Trophoblast cell (in vitro differentiated cells and primary cell): ENCODE measurements at regions not wholly inside any gene's neighbourhood (a gene's known extent, or its start where the extent isn't known, plus 50 kb on each side); places are given as distances from the start of the nearest gene placed in this dataset.

Source experiments
- DNase-seq, 2 donors: peaks; one replicate each; pipeline ENCODE4 v3.0.0-alpha.2; 2016
- H2AFZ ChIP-seq: 2 replicates; pipeline ENCODE4 v1.6.1; 2013; ENCODE audit warnings: low read length, moderate library complexity, mild to moderate bottlenecking; ENCODE audit not compliant: insufficient read depth, poor library complexity
- H2AK5ac ChIP-seq: 2 replicates; pipeline ENCODE4 v1.6.1; 2013; ENCODE audit warnings: mild to moderate bottlenecking, low read length
- H2BK120ac ChIP-seq: 2 replicates; pipeline ENCODE4 v1.6.1; 2013; ENCODE audit warnings: low read length, mild to moderate bottlenecking, moderate library complexity; ENCODE audit not compliant: insufficient read depth, poor library complexity
- H2BK12ac ChIP-seq: 2 replicates; pipeline ENCODE4 v1.6.1; 2013; ENCODE audit warnings: mild to moderate bottlenecking, low read length, moderate library complexity
- H2BK5ac ChIP-seq: 2 replicates; pipeline ENCODE4 v1.6.1; 2013; ENCODE audit warnings: low read length, low read depth, moderate library complexity, mild to moderate bottlenecking; ENCODE audit not compliant: poor library complexity
- H3K14ac ChIP-seq: 2 replicates; pipeline ENCODE4 v1.6.1; 2013; ENCODE audit warnings: mild to moderate bottlenecking, low read length
- H3K18ac ChIP-seq: 2 replicates; pipeline ENCODE4 v1.6.1; 2013; ENCODE audit warnings: mild to moderate bottlenecking, low read length
- H3K23ac ChIP-seq: 2 replicates; pipeline ENCODE4 v1.6.1; 2013; ENCODE audit warnings: low read length
- H3K27ac ChIP-seq: 2 replicates; pipeline ENCODE4 v1.5.1; 2013; ENCODE audit warnings: low read depth, mild to moderate bottlenecking, inconsistent platforms, low read length, moderate library complexity
- H3K27me3 ChIP-seq: 2 replicates; pipeline ENCODE4 v1.6.1; 2013; ENCODE audit warnings: inconsistent platforms, mild to moderate bottlenecking, low read length, moderate library complexity; ENCODE audit not compliant: insufficient read depth
- H3K36me3 ChIP-seq, 2 experiments: 1 replicate in 1 of 2; 2 replicates in 1 of 2; pipeline ENCODE4 v1.6.1; 2013; ENCODE audit warnings: low read length in 2 of 2, mild to moderate bottlenecking in 2 of 2, moderate library complexity in 1 of 2; ENCODE audit not compliant: insufficient read depth in 2 of 2, control insufficient read depth in 1 of 2
- H3K4ac ChIP-seq: 2 replicates; pipeline ENCODE4 v1.6.1; 2013; ENCODE audit warnings: low read depth, mild to moderate bottlenecking, low read length, moderate library complexity
- H3K4me1 ChIP-seq, 2 experiments: 1 replicate in 1 of 2; 2 replicates in 1 of 2; pipeline ENCODE4 v1.6.1; 2013; ENCODE audit warnings: low read length in 2 of 2, mild to moderate bottlenecking in 2 of 2, moderate library complexity in 1 of 2; ENCODE audit not compliant: insufficient read depth in 2 of 2, control insufficient read depth in 1 of 2
- H3K4me2 ChIP-seq: 2 replicates; pipeline ENCODE4 v1.6.1; 2013; ENCODE audit warnings: inconsistent platforms, mild to moderate bottlenecking, low read length, moderate library complexity
- H3K4me3 ChIP-seq: 2 replicates; pipeline ENCODE4 v1.5.1; 2013; ENCODE audit warnings: mild to moderate bottlenecking, low read depth, low read length, inconsistent platforms
- H3K79me1 ChIP-seq: one replicate; pipeline ENCODE4 v1.6.1; 2013; ENCODE audit warnings: low read length
- H3K79me2 ChIP-seq: 2 replicates; pipeline ENCODE4 v1.6.1; 2013; ENCODE audit warnings: low read length, mild to moderate bottlenecking; ENCODE audit not compliant: control insufficient read depth, insufficient read depth, poor library complexity
- H3K9ac ChIP-seq: 2 replicates; pipeline ENCODE4 v1.6.1; 2013; ENCODE audit warnings: mild to moderate bottlenecking, low read length
- H3K9me3 ChIP-seq: 2 replicates; pipeline ENCODE4 v1.6.1; 2013; ENCODE audit warnings: low read depth, mild to moderate bottlenecking, control low read depth, inconsistent platforms, low read length; ENCODE audit not compliant: insufficient read depth
- H4K12ac ChIP-seq: 2 replicates; pipeline ENCODE4 v1.6.1; 2013; ENCODE audit warnings: low read depth, mild to moderate bottlenecking, low read length, moderate library complexity
- H4K8ac ChIP-seq: 2 replicates; pipeline ENCODE4 v1.6.1; 2013; ENCODE audit warnings: low read depth, mild to moderate bottlenecking, low read length, moderate library complexity
- H4K91ac ChIP-seq: one replicate; pipeline ENCODE4 v1.6.1; 2013; ENCODE audit warnings: low read depth, mild to moderate bottlenecking, low read length, moderate library complexity
- WGBS: extraction: QIAGEN DNeasy Blood & Tissue Kit; methylation state at CpG from one replicate; pipeline ENCODE4 v1.1.7; 2013; ENCODE audit warnings: missing lambda C conversion rate; ENCODE audit not compliant: insufficient read length, insufficient coverage; ENCODE audit errors: extremely low coverage; 5-methylcytosine and 5-hydroxymethylcytosine counted together

GRCh38 chr6:56759521-56759920, 116.8 kb upstream of the DST start:
- Histone ChIP-seq H3K23ac (no peak overlapping the region), H3K4me1 (peaks cover 4 to 8% of the 10 kb centered on the region in 2 experiments), H4K12ac (no peak overlapping the region), H2AK5ac (no peak overlapping the region), H3K79me1 (peaks cover 2% of the 10 kb centered on the region), H3K36me3 (no peaks in the 10 kb centered on the region), H3K27ac (no peak overlapping the region), H4K8ac (no peak overlapping the region), H3K4me2 (no peak overlapping the region), H2BK5ac (no peak overlapping the region), H2BK120ac (no peak overlapping the region), H2BK12ac (no peak overlapping the region), H3K4ac (no peak overlapping the region), H3K27me3 (no peaks in the 10 kb centered on the region), H3K79me2 (peaks cover 3% of the 10 kb centered on the region), H3K9ac (no peak overlapping the region), H3K9me3 (no peaks in the 10 kb centered on the region), H2AFZ (no peak overlapping the region), H4K91ac (no peak overlapping the region), H3K14ac (no peak overlapping the region), H3K4me3 (no peak overlapping the region), H3K18ac (no peak overlapping the region)
- no CpG with 5 or more reads among the region's 2 CpGs for WGBS
- DNase-seq = no peak

GRCh38 chr6:56758553-56758952, 115.9 kb upstream of the DST start:
- no CpG with 5 or more reads among the region's 2 CpGs for WGBS
- Histone ChIP-seq H3K36me3 (no peaks in the 10 kb centered on the region), H3K9me3 (no peaks in the 10 kb centered on the region), H3K4ac (no peak overlapping the region), H3K4me1 (peaks cover 4 to 7% of the 10 kb centered on the region in 2 experiments), H4K12ac (no peak overlapping the region), H3K4me3 (no peak overlapping the region), H3K23ac (no peak overlapping the region), H4K8ac (no peak overlapping the region), H2AK5ac (no peak overlapping the region), H3K9ac (peak overlapping the region; percentile 39), H3K79me1 (peaks cover 2% of the 10 kb centered on the region), H2AFZ (no peak overlapping the region), H3K18ac (no peak overlapping the region), H3K27ac (no peak overlapping the region), H2BK120ac (no peak overlapping the region), H2BK5ac (no peak overlapping the region), H3K79me2 (peaks cover 3% of the 10 kb centered on the region), H3K4me2 (no peak overlapping the region), H2BK12ac (no peak overlapping the region), H3K27me3 (no peaks in the 10 kb centered on the region), H4K91ac (no peak overlapping the region), H3K14ac (no peak overlapping the region)
- DNase-seq = no peak

- H3K36me3 ChIP-seq = no peaks in the 10 kb centered on the region
- no peak overlapping the region for H2AK5ac ChIP-seq
- DNase-seq = peak; percentile 10 to 68
- H3K14ac ChIP-seq = no peak overlapping the region
- H3K23ac ChIP-seq = no peak overlapping the region
- no peak overlapping the region for H2BK5ac ChIP-seq
- no peak overlapping the region for H3K4me2 ChIP-seq
- peaks cover 2% of the 10 kb centered on the region for H3K79me1 ChIP-seq
- H4K8ac ChIP-seq = no peak overlapping the region
- no peak overlapping the region for H3K4me3 ChIP-seq
- no peak overlapping the region for H3K27ac ChIP-seq
- H2BK12ac ChIP-seq = no peak overlapping the region
- H2AFZ ChIP-seq = no peak overlapping the region
- H3K9ac ChIP-seq = no peak overlapping the region
- peaks cover 3% of the 10 kb centered on the region for H3K79me2 ChIP-seq
- H3K4ac ChIP-seq = no peak overlapping the region
- no peaks in the 10 kb centered on the region for H3K9me3 ChIP-seq
- H4K12ac ChIP-seq = no peak overlapping the region
- H3K27me3 ChIP-seq = no peaks in the 10 kb centered on the region
- H4K91ac ChIP-seq = no peak overlapping the region
- no peak overlapping the region for H3K18ac ChIP-seq
- H2BK120ac ChIP-seq = no peak overlapping the region
- H3K4me1 ChIP-seq = peaks cover 4 to 7% of the 10 kb centered on the region in 2 experiments
Observed at GRCh38 chr6:56758120-56758519, 115.4 kb upstream of the DST start.

GRCh38 chr6:56757588-56757984, 114.9 kb upstream of the DST start:
- Histone ChIP-seq H3K4ac (peak overlapping the region; percentile 40), H3K4me3 (no peak overlapping the region), H3K27ac (no peak overlapping the region), H2BK5ac (no peak overlapping the region), H3K4me2 (no peak overlapping the region), H4K12ac (no peak overlapping the region), H2AFZ (no peak overlapping the region), H4K8ac (no peak overlapping the region), H3K79me2 (peaks cover 3% of the 10 kb centered on the region), H4K91ac (no peak overlapping the region), H2BK120ac (no peak overlapping the region), H3K36me3 (no peaks in the 10 kb centered on the region), H3K9me3 (no peaks in the 10 kb centered on the region), H3K4me1 (peaks cover 4 to 7% of the 10 kb centered on the region in 2 experiments), H2AK5ac (no peak overlapping the region), H3K79me1 (peaks cover 2% of the 10 kb centered on the region), H3K14ac (no peak overlapping the region), H3K27me3 (no peaks in the 10 kb centered on the region), H3K9ac (no peak overlapping the region), H2BK12ac (no peak overlapping the region), H3K18ac (no peak overlapping the region), H3K23ac (no peak overlapping the region)
- no CpG with 5 or more reads among the region's 1 CpG for WGBS
- peak; percentile 27 to 59 for DNase-seq
